ENCODE measurements at regions not wholly inside any gene's neighbourhood (a gene's known extent, or its start where the extent isn't known, plus 50 kb on each side); places are given as distances from the start of the nearest gene placed in this dataset.
"Not testable (repeated sequence)": the region's sequence is repeated elsewhere in the genome, so short reads cannot be mapped to it uniquely, and the experiment has no call there.

GRCh38 chr13:65240773-65241172, 1989.4 kb downstream of the PCDH9 start:
- Histone ChIP-seq H3K4me2 (ENCODE audit: low read length) (no peak overlapping the region), H3K9me3 (ENCODE audit: insufficient read depth, low read length) (no peaks in the 10 kb centered on the region), H3K4me1 (ENCODE audit: low read length) (no peaks in the 10 kb centered on the region), H3K27me3 (ENCODE audit: low read depth, low read length) (no peaks in the 10 kb centered on the region), H4K20me1 (ENCODE audit: insufficient read depth, low read length) (no peaks in the 10 kb centered on the region), H3K9ac (ENCODE audit: low read length) (no peak overlapping the region), H3K27ac (ENCODE audit: low read length) (no peak overlapping the region), H3K79me2 (ENCODE audit: low read length) (no peaks in the 10 kb centered on the region), H3K4me3 (ENCODE audit: low read length) (no peak overlapping the region), H2AFZ (ENCODE audit: low read depth, low read length) (no peak overlapping the region), H3K36me3 (replicated peaks; ENCODE audit: low read depth, low read length) (no peaks in the 10 kb centered on the region)
- no peak for TF ChIP-seq EZH2phosphoT487 (IDR thresholded peaks at IDR 0.05; ENCODE audit: low read depth)
- TF ChIP-seq, protein P1, sequence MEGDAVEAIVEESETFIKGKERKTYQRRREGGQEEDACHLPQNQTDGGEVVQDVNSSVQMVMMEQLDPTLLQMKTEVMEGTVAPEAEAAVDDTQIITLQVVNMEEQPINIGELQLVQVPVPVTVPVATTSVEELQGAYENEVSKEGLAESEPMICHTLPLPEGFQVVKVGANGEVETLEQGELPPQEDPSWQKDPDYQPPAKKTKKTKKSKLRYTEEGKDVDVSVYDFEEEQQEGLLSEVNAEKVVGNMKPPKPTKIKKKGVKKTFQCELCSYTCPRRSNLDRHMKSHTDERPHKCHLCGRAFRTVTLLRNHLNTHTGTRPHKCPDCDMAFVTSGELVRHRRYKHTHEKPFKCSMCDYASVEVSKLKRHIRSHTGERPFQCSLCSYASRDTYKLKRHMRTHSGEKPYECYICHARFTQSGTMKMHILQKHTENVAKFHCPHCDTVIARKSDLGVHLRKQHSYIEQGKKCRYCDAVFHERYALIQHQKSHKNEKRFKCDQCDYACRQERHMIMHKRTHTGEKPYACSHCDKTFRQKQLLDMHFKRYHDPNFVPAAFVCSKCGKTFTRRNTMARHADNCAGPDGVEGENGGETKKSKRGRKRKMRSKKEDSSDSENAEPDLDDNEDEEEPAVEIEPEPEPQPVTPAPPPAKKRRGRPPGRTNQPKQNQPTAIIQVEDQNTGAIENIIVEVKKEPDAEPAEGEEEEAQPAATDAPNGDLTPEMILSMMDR (IDR thresholded peaks at IDR 0.05; ENCODE audit: low read depth, low read length): no peak

GRCh38 chr13:65236841-65237418, 1993.2 kb downstream of the PCDH9 start:
- H3K9ac ChIP-seq (ENCODE audit: low read length): no peak overlapping the region
- TF ChIP-seq, protein P1 (IDR thresholded peaks at IDR 0.05; ENCODE audit: low read depth, low read length): no peak
- no peak for TF ChIP-seq EZH2phosphoT487 (IDR thresholded peaks at IDR 0.05; ENCODE audit: low read depth)

GRCh38 chr13:65217471-65217995, 2012.6 kb downstream of the PCDH9 start:
- Histone ChIP-seq H3K4me1 (ENCODE audit: low read length) (no peaks in the 10 kb centered on the region), H3K36me3 (replicated peaks; ENCODE audit: low read depth, low read length) (no peaks in the 10 kb centered on the region), H3K79me2 (ENCODE audit: low read length) (no peaks in the 10 kb centered on the region), H3K27me3 (ENCODE audit: low read depth, low read length) (no peaks in the 10 kb centered on the region), H3K4me2 (ENCODE audit: low read length) (no peak overlapping the region), H2AFZ (ENCODE audit: low read depth, low read length) (no peak overlapping the region), H3K4me3 (ENCODE audit: low read length) (no peak overlapping the region), H4K20me1 (ENCODE audit: insufficient read depth, low read length) (no peaks in the 10 kb centered on the region), H3K27ac (ENCODE audit: low read length) (no peak overlapping the region), H3K9ac (ENCODE audit: low read length) (no peak overlapping the region), H3K9me3 (ENCODE audit: insufficient read depth, low read length) (no peaks in the 10 kb centered on the region)
- no peak for TF ChIP-seq EZH2phosphoT487 (IDR thresholded peaks at IDR 0.05; ENCODE audit: low read depth)
- TF ChIP-seq, protein P1 (IDR thresholded peaks at IDR 0.05; ENCODE audit: low read depth, low read length): no peak

More at GRCh38 chr13:65236841-65237418, 1993.2 kb downstream of the PCDH9 start:
- Histone ChIP-seq H3K4me1 (ENCODE audit: low read length) (no peaks in the 10 kb centered on the region), H3K9me3 (ENCODE audit: insufficient read depth, low read length) (no peaks in the 10 kb centered on the region), H3K27me3 (ENCODE audit: low read depth, low read length) (no peaks in the 10 kb centered on the region), H4K20me1 (ENCODE audit: insufficient read depth, low read length) (no peaks in the 10 kb centered on the region), H3K36me3 (replicated peaks; ENCODE audit: low read depth, low read length) (no peaks in the 10 kb centered on the region), H3K4me2 (ENCODE audit: low read length) (no peak overlapping the region), H3K4me3 (ENCODE audit: low read length) (no peak overlapping the region), H3K79me2 (ENCODE audit: low read length) (no peaks in the 10 kb centered on the region), H3K27ac (ENCODE audit: low read length) (no peak overlapping the region), H2AFZ (ENCODE audit: low read depth, low read length) (no peak overlapping the region)

DNA sequence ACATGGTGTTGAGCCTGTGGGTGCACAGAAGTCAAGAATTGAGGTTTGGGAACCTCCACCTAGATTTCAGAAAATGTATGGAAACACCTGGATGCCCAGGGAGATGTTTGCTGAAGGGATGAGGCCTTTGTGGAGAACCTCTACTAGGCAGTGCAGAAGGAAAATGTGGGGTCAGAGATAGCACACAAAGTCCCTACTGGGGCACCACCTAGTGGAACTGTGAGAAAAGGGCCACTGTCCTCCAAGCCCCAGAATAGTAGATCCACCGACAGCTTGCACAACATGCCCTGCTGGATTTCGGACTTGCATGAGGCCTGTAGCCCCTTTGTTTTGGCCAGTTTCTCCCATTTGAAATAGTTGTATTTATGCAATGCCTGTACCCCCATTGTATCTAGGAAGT, 2027.3 kb downstream of the PCDH9 start:
- H3K79me2 ChIP-seq (ENCODE audit: low read length); H3K4me1 ChIP-seq (ENCODE audit: low read length); H3K9ac ChIP-seq (ENCODE audit: low read length); H3K27ac ChIP-seq (ENCODE audit: low read length); H3K4me3 ChIP-seq (ENCODE audit: low read length); H3K27me3 ChIP-seq (ENCODE audit: low read depth, low read length); H3K4me2 ChIP-seq (ENCODE audit: low read length); H3K9me3 ChIP-seq (ENCODE audit: insufficient read depth, low read length); H4K20me1 ChIP-seq (ENCODE audit: insufficient read depth, low read length); H3K36me3 ChIP-seq (replicated peaks; ENCODE audit: low read depth, low read length); H2AFZ ChIP-seq (ENCODE audit: low read depth, low read length): not testable (repeated sequence)
- TF ChIP-seq, protein P1 (IDR thresholded peaks at IDR 0.05; ENCODE audit: low read depth, low read length): peak; percentile 45
